Neural cell (in vitro differentiated cells): ENCODE measurements at regions not wholly inside any gene's neighbourhood (a gene's known extent, or its start where the extent isn't known, plus 50 kb on each side); places are given as distances from the start of the nearest gene placed in this dataset.

Experiments used
- H2AFZ ChIP-seq: fragments of 200-600, 300-800 bp; sonication (generic), shearing (Covaris generic); 2 replicates; pipeline ENCODE4 v1.6.0; 2014; ENCODE audit warnings: low read depth, mild to moderate bottlenecking, antibody characterized with exemption, low read length, moderate library complexity
- H3F3A ChIP-seq: fragments of 200-600 bp; shearing (Covaris generic); 2 replicates; pipeline ENCODE4 v1.6.1; 2016; ENCODE audit warnings: mild to moderate bottlenecking, moderate library complexity, mixed read lengths, antibody characterized with exemption, low read length; ENCODE audit not compliant: insufficient read depth, poor library complexity, severe bottlenecking
- H3K27ac ChIP-seq: fragments of 200-600, 300-800 bp; sonication (generic), shearing (Covaris generic); 2 replicates; pipeline ENCODE4 v1.5.1; 2014; ENCODE audit warnings: mild to moderate bottlenecking, low read length, moderate library complexity
- H3K27me3 ChIP-seq: fragments of 300-800, 200-600 bp; sonication (generic), shearing (Covaris generic); 2 replicates; pipeline ENCODE4 v1.6.0; 2014; ENCODE audit warnings: mild to moderate bottlenecking, low read depth, low read length, moderate library complexity; ENCODE audit not compliant: insufficient read depth
- H3K36me3 ChIP-seq: fragments of 300-800, 200-600 bp; sonication (generic), shearing (Covaris generic); 2 replicates; pipeline ENCODE4 v1.5.1; 2014; ENCODE audit warnings: mild to moderate bottlenecking, antibody characterized with exemption, low read length, moderate library complexity; ENCODE audit not compliant: insufficient read depth
- H3K4me2 ChIP-seq: fragments of 300-800, 200-600 bp; sonication (generic), shearing (Covaris generic); 2 replicates; pipeline ENCODE4 v1.6.0; 2014; ENCODE audit warnings: mild to moderate bottlenecking, low read length
- H3K4me3 ChIP-seq: fragments of 300-800, 200-600 bp; sonication (generic), shearing (Covaris generic); 2 replicates; pipeline ENCODE4 v1.5.1; 2014; ENCODE audit warnings: mild to moderate bottlenecking, low read length, moderate library complexity
- H3K79me2 ChIP-seq: fragments of 200-600 bp; shearing (Covaris generic); replicated peaks from 2 replicates; pipeline ENCODE4 v1.6.0; 2014; ENCODE audit warnings: mild to moderate bottlenecking, low read length, moderate library complexity; ENCODE audit not compliant: insufficient read depth
- H3K9ac ChIP-seq: fragments of 300-800, 200-600 bp; sonication (generic), shearing (Covaris generic); 2 replicates; pipeline ENCODE4 v1.6.1; 2016; ENCODE audit warnings: mild to moderate bottlenecking, low read length, mixed read lengths
- H3K9me2 ChIP-seq: fragments of 200-600 bp; shearing (Covaris generic); 2 replicates; pipeline ENCODE4 v1.6.1; 2016; ENCODE audit warnings: mild to moderate bottlenecking, low read length, mixed read lengths; ENCODE audit not compliant: insufficient read depth
- H3K9me3 ChIP-seq: fragments of 200-600, 300-800 bp; sonication (generic), shearing (Covaris generic); 2 replicates; pipeline ENCODE4 v1.6.1; 2016; ENCODE audit warnings: mild to moderate bottlenecking, mixed run types, low read length, moderate library complexity, mixed read lengths
- H4K20me1 ChIP-seq: fragments of 200-600 bp; shearing (Covaris generic); 2 replicates; pipeline ENCODE4 v1.6.1; 2016; ENCODE audit warnings: mild to moderate bottlenecking, mixed run types; ENCODE audit not compliant: insufficient read depth
- CTCF ChIP-seq: fragments of 450-650 bp; IDR thresholded peaks from 2 replicates; pipeline ENCODE4 v1.5.1; 2014; ENCODE audit warnings: antibody characterized with exemption, mild to moderate bottlenecking, moderate library complexity; ENCODE audit not compliant: poor library complexity, severe bottlenecking
- EP300 ChIP-seq: fragments of 450-650 bp; conservative IDR thresholded peaks from 2 replicates; pipeline ENCODE4 v1.6.1; 2014; ENCODE audit warnings: antibody characterized with exemption, mild to moderate bottlenecking, moderate library complexity; ENCODE audit not compliant: poor library complexity, severe bottlenecking
- EZH2 ChIP-seq: fragments of 200-600, 300-800 bp; shearing (Covaris generic), sonication (generic); IDR thresholded peaks from 2 replicates; pipeline ENCODE4 v1.6.1; 2014; ENCODE audit warnings: antibody characterized with exemption, low read length, borderline replicate concordance, mild to moderate bottlenecking; ENCODE audit not compliant: insufficient read depth, poor library complexity, severe bottlenecking
- MXI1 ChIP-seq: fragments of 450-650 bp; conservative IDR thresholded peaks from 2 replicates; pipeline ENCODE4 v1.6.1; 2014; ENCODE audit warnings: antibody characterized with exemption, mild to moderate bottlenecking; ENCODE audit not compliant: poor library complexity, severe bottlenecking
- POLR2AphosphoS5 ChIP-seq: IDR thresholded peaks from 2 replicates; pipeline ENCODE4 v1.6.1; 2012
- RAD21 ChIP-seq: fragments of 450-650 bp; conservative IDR thresholded peaks from 2 replicates; pipeline ENCODE4 v1.6.1; 2014; ENCODE audit warnings: antibody characterized with exemption, mild to moderate bottlenecking, moderate library complexity
- REST ChIP-seq: IDR thresholded peaks from 2 replicates; pipeline ENCODE4 v1.6.1; 2012; ENCODE audit warnings: borderline replicate concordance
- SMC3 ChIP-seq: fragments of 450-650 bp; conservative IDR thresholded peaks from 2 replicates; pipeline ENCODE4 v1.6.1; 2014; ENCODE audit warnings: antibody characterized with exemption, mild to moderate bottlenecking, moderate library complexity; ENCODE audit not compliant: poor library complexity
- TAF1 ChIP-seq: IDR thresholded peaks from 2 replicates; pipeline ENCODE4 v1.6.1; 2012; ENCODE audit warnings: low read depth

DNA sequence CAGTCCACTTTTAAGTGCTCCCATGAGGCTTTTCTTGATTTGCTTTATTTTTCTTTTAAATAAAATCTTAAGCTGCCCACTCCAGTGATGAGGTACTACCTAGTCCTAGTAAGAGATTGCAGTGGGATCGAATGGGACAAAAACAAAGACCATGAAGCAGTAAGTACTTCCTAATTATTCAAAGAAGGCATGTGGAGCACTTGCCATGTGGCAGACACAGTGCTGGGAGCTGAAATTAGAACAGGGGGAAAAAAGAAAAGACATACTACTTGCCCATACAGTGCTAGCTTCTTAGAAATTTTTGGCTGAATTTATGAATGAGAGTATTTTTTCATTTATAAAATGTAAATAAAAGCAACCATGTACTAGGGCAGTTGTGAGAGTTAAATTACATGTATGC is 239.9 kb upstream of the TNC start:
- Histone ChIP-seq H3K27ac (no peak overlapping the region), H3K79me2 (no peaks in the 10 kb centered on the region), H3F3A (no peaks in the 10 kb centered on the region), H3K4me3 (no peak overlapping the region), H2AFZ (no peak overlapping the region), H3K4me2 (no peak overlapping the region), H3K36me3 (no peaks in the 10 kb centered on the region), H3K9me2 (no peaks in the 10 kb centered on the region), H3K9me3 (no peaks in the 10 kb centered on the region), H3K9ac (no peak overlapping the region), H3K27me3 (no peaks in the 10 kb centered on the region), H4K20me1 (no peaks in the 10 kb centered on the region)
- TF ChIP-seq EZH2 (no peak), CTCF (no peak), TAF1 (no peak), RAD21 (no peak), POLR2AphosphoS5 (no peak), REST (no peak), EP300 (no peak), SMC3 (no peak), MXI1 (no peak)

- H3K4me3 ChIP-seq = no peak overlapping the region
- H3K4me2 ChIP-seq = no peak overlapping the region
- H3K9me2 ChIP-seq = no peaks in the 10 kb centered on the region
- H4K20me1 ChIP-seq = no peaks in the 10 kb centered on the region
- no peak overlapping the region for H3K27ac ChIP-seq
- H3K79me2 ChIP-seq = no peaks in the 10 kb centered on the region
- H3K9ac ChIP-seq = no peak overlapping the region
- H3K36me3 ChIP-seq = no peaks in the 10 kb centered on the region
- H3K9me3 ChIP-seq = no peaks in the 10 kb centered on the region
- TF ChIP-seq EP300 (no peak), POLR2AphosphoS5 (no peak), MXI1 (no peak), REST (no peak), TAF1 (no peak)
- no peaks in the 10 kb centered on the region for H3F3A ChIP-seq
- H2AFZ ChIP-seq = no peak overlapping the region
- H3K27me3 ChIP-seq = no peaks in the 10 kb centered on the region
Observed at GRCh38 chr9:115359017-115359780, 241.2 kb upstream of the TNC start.
